Right atrium auricular region (tissue), 2 donors: ENCODE measurements at regions not wholly inside any gene's neighbourhood (a gene's known extent, or its start where the extent isn't known, plus 50 kb on each side); places are given as distances from the start of the nearest gene placed in this dataset.

Experiments
- DNase-seq: peaks from one replicate; pipeline ENCODE4 v3.0.0-alpha.2; 2019; ENCODE audit warnings: low spot score
- H3K27ac ChIP-seq, 2 donors: fragments of 200-600 bp; sonication (generic); 1 replicate in 1 of 2; 2 replicates in 1 of 2; pipeline ENCODE4 v1.5.1; 2016 to 2019
- H3K27me3 ChIP-seq, 2 donors: fragments of 200-600 bp; sonication (generic); one replicate each; pipeline versions ENCODE4 v1.5.1 to v1.6.0; 2017 to 2019
- H3K36me3 ChIP-seq: fragments of 200-600 bp; sonication (generic); one replicate; pipeline ENCODE4 v1.5.1; 2016
- H3K4me1 ChIP-seq, 2 donors: fragments of 200-600 bp; sonication (generic); one replicate each; pipeline versions ENCODE4 v1.5.1 to v1.6.0; 2017 to 2019
- H3K4me3 ChIP-seq, 2 donors: fragments of 200-600 bp; sonication (generic); 1 replicate in 1 of 2; 2 replicates in 1 of 2; pipeline ENCODE4 v1.5.1; 2017 to 2019; ENCODE audit warnings: mild to moderate bottlenecking in 1 of 2, moderate library complexity in 1 of 2
- H3K9me3 ChIP-seq, 2 donors: fragments of 200-600 bp; sonication (generic); one replicate each; pipeline ENCODE4 v1.5.1; 2019
- CTCF ChIP-seq, 2 donors: fragments of 200-600 bp; sonication (generic); IDR thresholded peaks; one replicate each; pipeline ENCODE4 v1.5.1; 2019; ENCODE audit warnings: antibody characterized with exemption in 2 of 2

- H3K4me1 ChIP-seq: no peaks in the 10 kb centered on the region
- H3K36me3 ChIP-seq: no peaks in the 10 kb centered on the region
- no peak for DNase-seq
- peak in 1 of 2 donors; percentile 22 for TF ChIP-seq CTCF (IDR thresholded peaks at IDR 0.05)
- H3K4me3 ChIP-seq: no peak overlapping the region
- H3K27ac ChIP-seq: no peak overlapping the region
- H3K9me3 ChIP-seq: peaks cover 0 to 10% of the 10 kb centered on the region in 2 donors
- H3K27me3 ChIP-seq: no peaks in the 10 kb centered on the region
These were observed 179.1 kb upstream of the SMIM23 start for GRCh38 chr5:171606414-171607024.

GRCh38 chr5:171607863-171608262, 177.8 kb upstream of the SMIM23 start:
- no peak for TF ChIP-seq CTCF (IDR thresholded peaks at IDR 0.05)
- Histone ChIP-seq H3K4me3 (no peak overlapping the region), H3K36me3 (no peaks in the 10 kb centered on the region), H3K27ac (no peak overlapping the region), H3K9me3 (peaks cover 0 to 10% of the 10 kb centered on the region in 2 donors), H3K4me1 (no peaks in the 10 kb centered on the region), H3K27me3 (no peaks in the 10 kb centered on the region)
- DNase-seq: no peak

- no peak for DNase-seq
- H3K27me3 ChIP-seq: no peaks in the 10 kb centered on the region
- no peak for TF ChIP-seq CTCF (IDR thresholded peaks at IDR 0.05)
- H3K9me3 ChIP-seq: peaks cover 0 to 10% of the 10 kb centered on the region in 2 donors
- no peaks in the 10 kb centered on the region for H3K36me3 ChIP-seq
- no peak overlapping the region for H3K4me3 ChIP-seq
- no peak overlapping the region for H3K27ac ChIP-seq
- no peaks in the 10 kb centered on the region for H3K4me1 ChIP-seq
These were observed 175.7 kb upstream of the SMIM23 start for GRCh38 chr5:171609806-171610452.

GRCh38 chr5:171610686-171611085, 174.9 kb upstream of the SMIM23 start:
- no peak for DNase-seq
- Histone ChIP-seq H3K4me3 (no peak overlapping the region), H3K27me3 (no peaks in the 10 kb centered on the region), H3K27ac (no peak overlapping the region), H3K9me3 (peaks cover 0 to 10% of the 10 kb centered on the region in 2 donors), H3K4me1 (no peaks in the 10 kb centered on the region), H3K36me3 (no peaks in the 10 kb centered on the region)
- TF ChIP-seq CTCF (IDR thresholded peaks at IDR 0.05): no peak

- Histone ChIP-seq H3K27ac (no peak overlapping the region), H3K36me3 (no peaks in the 10 kb centered on the region), H3K9me3 (no peaks in the 10 kb centered on the region), H3K27me3 (no peaks in the 10 kb centered on the region), H3K4me3 (no peak overlapping the region), H3K4me1 (no peaks in the 10 kb centered on the region)
- no peak for TF ChIP-seq CTCF (IDR thresholded peaks at IDR 0.05)
- no peak for DNase-seq
These were observed 172.9 kb upstream of the SMIM23 start for GRCh38 chr5:171612749-171613148.

GRCh38 chr5:171614511-171614910, 171.1 kb upstream of the SMIM23 start:
- TF ChIP-seq CTCF (IDR thresholded peaks at IDR 0.05): no peak
- H3K27me3 ChIP-seq: no peaks in the 10 kb centered on the region
- H3K27ac ChIP-seq: no peak overlapping the region

More at GRCh38 chr5:171614511-171614910, 171.1 kb upstream of the SMIM23 start:
- H3K4me1 ChIP-seq: no peaks in the 10 kb centered on the region
- H3K9me3 ChIP-seq: no peaks in the 10 kb centered on the region
- H3K36me3 ChIP-seq: no peaks in the 10 kb centered on the region
- H3K4me3 ChIP-seq: no peak overlapping the region
- DNase-seq: no peak
